ENCODE measurements at regions not wholly inside any gene's neighbourhood (a gene's known extent, or its start where the extent isn't known, plus 50 kb on each side); places are given as distances from the start of the nearest gene placed in this dataset.

DNA sequence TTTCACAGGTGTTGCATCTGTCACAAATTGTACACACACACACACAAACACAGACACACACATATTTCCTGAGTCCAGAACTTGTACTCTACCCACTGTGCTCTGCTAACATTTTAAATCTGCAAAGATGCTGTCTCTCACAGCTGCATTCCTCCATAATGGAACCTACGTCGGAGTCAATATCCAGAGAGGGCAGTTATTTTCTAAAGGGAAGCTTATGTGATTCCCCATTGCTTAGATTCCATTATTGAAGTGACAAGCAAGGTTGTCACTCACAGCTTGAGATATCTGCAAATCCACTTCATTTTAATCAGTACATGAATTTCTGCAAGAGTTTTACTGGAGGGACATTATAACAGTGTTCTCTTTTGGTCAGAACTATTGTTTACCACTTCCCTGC lies 992.4 kb downstream of the NSUN3 start:
- TF ChIP-seq, protein P1, sequence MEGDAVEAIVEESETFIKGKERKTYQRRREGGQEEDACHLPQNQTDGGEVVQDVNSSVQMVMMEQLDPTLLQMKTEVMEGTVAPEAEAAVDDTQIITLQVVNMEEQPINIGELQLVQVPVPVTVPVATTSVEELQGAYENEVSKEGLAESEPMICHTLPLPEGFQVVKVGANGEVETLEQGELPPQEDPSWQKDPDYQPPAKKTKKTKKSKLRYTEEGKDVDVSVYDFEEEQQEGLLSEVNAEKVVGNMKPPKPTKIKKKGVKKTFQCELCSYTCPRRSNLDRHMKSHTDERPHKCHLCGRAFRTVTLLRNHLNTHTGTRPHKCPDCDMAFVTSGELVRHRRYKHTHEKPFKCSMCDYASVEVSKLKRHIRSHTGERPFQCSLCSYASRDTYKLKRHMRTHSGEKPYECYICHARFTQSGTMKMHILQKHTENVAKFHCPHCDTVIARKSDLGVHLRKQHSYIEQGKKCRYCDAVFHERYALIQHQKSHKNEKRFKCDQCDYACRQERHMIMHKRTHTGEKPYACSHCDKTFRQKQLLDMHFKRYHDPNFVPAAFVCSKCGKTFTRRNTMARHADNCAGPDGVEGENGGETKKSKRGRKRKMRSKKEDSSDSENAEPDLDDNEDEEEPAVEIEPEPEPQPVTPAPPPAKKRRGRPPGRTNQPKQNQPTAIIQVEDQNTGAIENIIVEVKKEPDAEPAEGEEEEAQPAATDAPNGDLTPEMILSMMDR (IDR thresholded peaks at IDR 0.05; ENCODE audit: low read depth, low read length) = no peak
- TF ChIP-seq MYC (IDR thresholded peaks at IDR 0.05; ENCODE audit: low read depth, low read length) (no peak), POLR2A (IDR thresholded peaks at IDR 0.05; ENCODE audit: extremely low read depth, insufficient read length) (no peak)
- TF ChIP-seq, protein P2, sequence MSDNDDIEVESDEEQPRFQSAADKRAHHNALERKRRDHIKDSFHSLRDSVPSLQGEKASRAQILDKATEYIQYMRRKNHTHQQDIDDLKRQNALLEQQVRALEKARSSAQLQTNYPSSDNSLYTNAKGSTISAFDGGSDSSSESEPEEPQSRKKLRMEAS (IDR thresholded peaks at IDR 0.05; ENCODE audit: low read depth, low read length) = no peak
